ENCODE measurements at regions not wholly inside any gene's neighbourhood (a gene's known extent, or its start where the extent isn't known, plus 50 kb on each side); places are given as distances from the start of the nearest gene placed in this dataset.

- Histone ChIP-seq H3K9me3 (ENCODE audit: control insufficient read depth, low read length) (peaks cover 5% of the 10 kb centered on the region), H3K4me3 (ENCODE audit: insufficient read depth in 1 of 2, low read depth in 1 of 2, low read length in 2 of 2) (no peak overlapping the region), H2BK12ac (ENCODE audit: low read length in 2 of 2) (no peak overlapping the region), H3K27ac (ENCODE audit: low read length, poor library complexity, severe bottlenecking) (no peak overlapping the region), H3K36me3 (ENCODE audit: control insufficient read depth in 1 of 2, insufficient read depth in 2 of 2, low read depth in 1 of 2, low read length in 2 of 2) (no peaks in the 10 kb centered on the region), H3K9ac (ENCODE audit: low read length) (no peak overlapping the region), H4K8ac (ENCODE audit: low read length) (no peak overlapping the region), H3K23ac (ENCODE audit: low read length in 2 of 2) (no peak overlapping the region), H2AFZ (ENCODE audit: low read depth, low read length) (no peak overlapping the region), H2AK5ac (ENCODE audit: low read length, severe bottlenecking) (no peak overlapping the region), H3K14ac (ENCODE audit: low read length in 2 of 2) (no peak overlapping the region), H4K91ac (ENCODE audit: low read length) (no peak overlapping the region), H3K18ac (ENCODE audit: low read depth in 1 of 2, low read length in 2 of 2) (no peak overlapping the region), H2BK5ac (ENCODE audit: low read depth, low read length, poor library complexity, severe bottlenecking) (no peak overlapping the region), H2BK120ac (ENCODE audit: low read depth, low read length) (no peak overlapping the region), H3K4me1 (ENCODE audit: control insufficient read depth, insufficient read depth, low read depth, low read length) (no peaks in the 10 kb centered on the region), H2BK15ac (ENCODE audit: low read depth, poor library complexity, severe bottlenecking) (no peak overlapping the region), H3K79me1 (replicated peaks; ENCODE audit: low read length, poor library complexity, severe bottlenecking) (no peaks in the 10 kb centered on the region), H3K4me2 (ENCODE audit: low read length, poor library complexity, severe bottlenecking) (no peak overlapping the region), H3K27me3 (ENCODE audit: control insufficient read depth in 1 of 2, insufficient read depth in 1 of 2, low read length in 2 of 2) (no peaks in the 10 kb centered on the region), H3K4ac (ENCODE audit: low read depth in 1 of 2, low read length in 2 of 2) (no peak overlapping the region)
- 88% methylated on average over 10 of the region's 10 CpGs for WGBS
- DNase-seq, result no peak
Measured at GRCh38 chr18:78396756-78397155, 582.9 kb upstream of the SALL3 start.

- no peak overlapping the region for H3K4ac ChIP-seq (ENCODE audit: low read depth in 1 of 2, low read length in 2 of 2)
- 83% methylated on average over 19 of the region's 25 CpGs for WGBS
- H3K9me3 ChIP-seq (ENCODE audit: control insufficient read depth, low read length), result peaks cover 3% of the 10 kb centered on the region
- no peak overlapping the region for H3K9ac ChIP-seq (ENCODE audit: low read length)
- no peak overlapping the region for H3K27ac ChIP-seq (ENCODE audit: low read length, poor library complexity, severe bottlenecking)
- H3K36me3 ChIP-seq (ENCODE audit: control insufficient read depth in 1 of 2, insufficient read depth in 2 of 2, low read depth in 1 of 2, low read length in 2 of 2), result no peaks in the 10 kb centered on the region
- no peak overlapping the region for H2BK5ac ChIP-seq (ENCODE audit: low read depth, low read length, poor library complexity, severe bottlenecking)
- no peaks in the 10 kb centered on the region for H3K4me1 ChIP-seq (ENCODE audit: control insufficient read depth, insufficient read depth, low read depth, low read length)
- H4K8ac ChIP-seq (ENCODE audit: low read length), result no peak overlapping the region
- H2AK5ac ChIP-seq (ENCODE audit: low read length, severe bottlenecking), result no peak overlapping the region
- no peak overlapping the region for H2AFZ ChIP-seq (ENCODE audit: low read depth, low read length)
- no peaks in the 10 kb centered on the region for H3K27me3 ChIP-seq (ENCODE audit: control insufficient read depth in 1 of 2, insufficient read depth in 1 of 2, low read length in 2 of 2)
- no peaks in the 10 kb centered on the region for H3K79me1 ChIP-seq (replicated peaks; ENCODE audit: low read length, poor library complexity, severe bottlenecking)
- H3K4me3 ChIP-seq (ENCODE audit: insufficient read depth in 1 of 2, low read depth in 1 of 2, low read length in 2 of 2), result no peak overlapping the region
- H3K18ac ChIP-seq (ENCODE audit: low read depth in 1 of 2, low read length in 2 of 2), result no peak overlapping the region
- no peak overlapping the region for H3K23ac ChIP-seq (ENCODE audit: low read length in 2 of 2)
- H2BK12ac ChIP-seq (ENCODE audit: low read length in 2 of 2), result no peak overlapping the region
- H3K14ac ChIP-seq (ENCODE audit: low read length in 2 of 2), result no peak overlapping the region
- H4K91ac ChIP-seq (ENCODE audit: low read length), result no peak overlapping the region
- H2BK15ac ChIP-seq (ENCODE audit: low read depth, poor library complexity, severe bottlenecking), result no peak overlapping the region
- no peak for DNase-seq
- H3K4me2 ChIP-seq (ENCODE audit: low read length, poor library complexity, severe bottlenecking), result no peak overlapping the region
- no peak overlapping the region for H2BK120ac ChIP-seq (ENCODE audit: low read depth, low read length)
Measured at GRCh38 chr18:78399992-78400503, 579.6 kb upstream of the SALL3 start.

- no peak overlapping the region for H2AFZ ChIP-seq (ENCODE audit: low read depth, low read length)
- DNase-seq, result no peak
Measured at GRCh38 chr18:78402440-78402839, 577.2 kb upstream of the SALL3 start.

GRCh38 chr18:78402966-78403365 is 576.7 kb upstream of the SALL3 start:
- H3K23ac ChIP-seq (ENCODE audit: low read length in 2 of 2), result no peak overlapping the region
- no peaks in the 10 kb centered on the region for H3K4me1 ChIP-seq (ENCODE audit: control insufficient read depth, insufficient read depth, low read depth, low read length)
- WGBS, result 69% methylated on average over 6 of the region's 7 CpGs
- H2BK15ac ChIP-seq (ENCODE audit: low read depth, poor library complexity, severe bottlenecking), result no peak overlapping the region
- H3K79me1 ChIP-seq (replicated peaks; ENCODE audit: low read length, poor library complexity, severe bottlenecking), result no peaks in the 10 kb centered on the region
- H2BK5ac ChIP-seq (ENCODE audit: low read depth, low read length, poor library complexity, severe bottlenecking), result no peak overlapping the region
- H4K91ac ChIP-seq (ENCODE audit: low read length), result no peak overlapping the region
- H3K9me3 ChIP-seq (ENCODE audit: control insufficient read depth, low read length), result peaks cover 3% of the 10 kb centered on the region
- DNase-seq, result no peak
- no peak overlapping the region for H3K18ac ChIP-seq (ENCODE audit: low read depth in 1 of 2, low read length in 2 of 2)
- no peak overlapping the region for H3K4me3 ChIP-seq (ENCODE audit: insufficient read depth in 1 of 2, low read depth in 1 of 2, low read length in 2 of 2)
- H3K36me3 ChIP-seq (ENCODE audit: control insufficient read depth in 1 of 2, insufficient read depth in 2 of 2, low read depth in 1 of 2, low read length in 2 of 2), result no peaks in the 10 kb centered on the region
- H3K9ac ChIP-seq (ENCODE audit: low read length), result no peak overlapping the region
- H3K4me2 ChIP-seq (ENCODE audit: low read length, poor library complexity, severe bottlenecking), result no peak overlapping the region
- H2AK5ac ChIP-seq (ENCODE audit: low read length, severe bottlenecking), result no peak overlapping the region
- H3K27ac ChIP-seq (ENCODE audit: low read length, poor library complexity, severe bottlenecking), result no peak overlapping the region
- H3K27me3 ChIP-seq (ENCODE audit: control insufficient read depth in 1 of 2, insufficient read depth in 1 of 2, low read length in 2 of 2), result no peaks in the 10 kb centered on the region
- H3K4ac ChIP-seq (ENCODE audit: low read depth in 1 of 2, low read length in 2 of 2), result no peak overlapping the region
- H2BK12ac ChIP-seq (ENCODE audit: low read length in 2 of 2), result no peak overlapping the region
- no peak overlapping the region for H2AFZ ChIP-seq (ENCODE audit: low read depth, low read length)
- H3K14ac ChIP-seq (ENCODE audit: low read length in 2 of 2), result no peak overlapping the region
- H4K8ac ChIP-seq (ENCODE audit: low read length), result no peak overlapping the region
- no peak overlapping the region for H2BK120ac ChIP-seq (ENCODE audit: low read depth, low read length)

More at GRCh38 chr18:78402440-78402839, 577.2 kb upstream of the SALL3 start:
- Histone ChIP-seq H3K79me1 (replicated peaks; ENCODE audit: low read length, poor library complexity, severe bottlenecking) (no peaks in the 10 kb centered on the region), H2AK5ac (ENCODE audit: low read length, severe bottlenecking) (no peak overlapping the region), H3K14ac (ENCODE audit: low read length in 2 of 2) (no peak overlapping the region), H2BK120ac (ENCODE audit: low read depth, low read length) (no peak overlapping the region), H3K9me3 (ENCODE audit: control insufficient read depth, low read length) (peaks cover 3% of the 10 kb centered on the region), H3K27me3 (ENCODE audit: control insufficient read depth in 1 of 2, insufficient read depth in 1 of 2, low read length in 2 of 2) (no peaks in the 10 kb centered on the region), H2BK12ac (ENCODE audit: low read length in 2 of 2) (no peak overlapping the region), H3K4me2 (ENCODE audit: low read length, poor library complexity, severe bottlenecking) (no peak overlapping the region), H4K8ac (ENCODE audit: low read length) (no peak overlapping the region), H2BK15ac (ENCODE audit: low read depth, poor library complexity, severe bottlenecking) (no peak overlapping the region), H2BK5ac (ENCODE audit: low read depth, low read length, poor library complexity, severe bottlenecking) (no peak overlapping the region), H3K4me1 (ENCODE audit: control insufficient read depth, insufficient read depth, low read depth, low read length) (no peaks in the 10 kb centered on the region), H3K23ac (ENCODE audit: low read length in 2 of 2) (no peak overlapping the region), H3K9ac (ENCODE audit: low read length) (no peak overlapping the region), H3K4ac (ENCODE audit: low read depth in 1 of 2, low read length in 2 of 2) (no peak overlapping the region), H3K36me3 (ENCODE audit: control insufficient read depth in 1 of 2, insufficient read depth in 2 of 2, low read depth in 1 of 2, low read length in 2 of 2) (no peaks in the 10 kb centered on the region), H4K91ac (ENCODE audit: low read length) (no peak overlapping the region), H3K27ac (ENCODE audit: low read length, poor library complexity, severe bottlenecking) (no peak overlapping the region), H3K4me3 (ENCODE audit: insufficient read depth in 1 of 2, low read depth in 1 of 2, low read length in 2 of 2) (no peak overlapping the region), H3K18ac (ENCODE audit: low read depth in 1 of 2, low read length in 2 of 2) (no peak overlapping the region)
- WGBS, result 73% methylated on average over 7 of the region's 7 CpGs

All from mesenchymal stem cell (in vitro differentiated cells and primary cell).